Thyroid gland (tissue), 4 donors: ENCODE measurements at regions not wholly inside any gene's neighbourhood (a gene's known extent, or its start where the extent isn't known, plus 50 kb on each side); places are given as distances from the start of the nearest gene placed in this dataset.

Experiments
- POLR2A ChIP-seq, 2 donors: fragments of 450-650 bp; IDR thresholded peaks; one replicate each; pipeline ENCODE4 v1.6.1; 2017; ENCODE audit warnings: antibody characterized with exemption in 2 of 2, mild to moderate bottlenecking in 2 of 2, moderate library complexity in 1 of 2
- TF ChIP-seq, protein P1 (sequence below), 6 experiments: fragments of 200-600 bp in 3 of 6; fragments of 450-650 bp in 3 of 6; sonication (generic) in 3 of 6; IDR thresholded peaks; one replicate each; pipeline ENCODE4 v1.5.1; 2016 to 2019; ENCODE audit warnings: antibody characterized with exemption in 6 of 6, mild to moderate bottlenecking in 2 of 6, inconsistent platforms in 1 of 6, moderate library complexity in 1 of 6

GRCh38 chr18:72223733-72224132 is 320.4 kb downstream of the CBLN2 start:
- TF ChIP-seq POLR2A (IDR thresholded peaks at IDR 0.05): no peak
- TF ChIP-seq, protein P1, sequence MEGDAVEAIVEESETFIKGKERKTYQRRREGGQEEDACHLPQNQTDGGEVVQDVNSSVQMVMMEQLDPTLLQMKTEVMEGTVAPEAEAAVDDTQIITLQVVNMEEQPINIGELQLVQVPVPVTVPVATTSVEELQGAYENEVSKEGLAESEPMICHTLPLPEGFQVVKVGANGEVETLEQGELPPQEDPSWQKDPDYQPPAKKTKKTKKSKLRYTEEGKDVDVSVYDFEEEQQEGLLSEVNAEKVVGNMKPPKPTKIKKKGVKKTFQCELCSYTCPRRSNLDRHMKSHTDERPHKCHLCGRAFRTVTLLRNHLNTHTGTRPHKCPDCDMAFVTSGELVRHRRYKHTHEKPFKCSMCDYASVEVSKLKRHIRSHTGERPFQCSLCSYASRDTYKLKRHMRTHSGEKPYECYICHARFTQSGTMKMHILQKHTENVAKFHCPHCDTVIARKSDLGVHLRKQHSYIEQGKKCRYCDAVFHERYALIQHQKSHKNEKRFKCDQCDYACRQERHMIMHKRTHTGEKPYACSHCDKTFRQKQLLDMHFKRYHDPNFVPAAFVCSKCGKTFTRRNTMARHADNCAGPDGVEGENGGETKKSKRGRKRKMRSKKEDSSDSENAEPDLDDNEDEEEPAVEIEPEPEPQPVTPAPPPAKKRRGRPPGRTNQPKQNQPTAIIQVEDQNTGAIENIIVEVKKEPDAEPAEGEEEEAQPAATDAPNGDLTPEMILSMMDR (IDR thresholded peaks at IDR 0.05): no peak
